ENCODE measurements at regions not wholly inside any gene's neighbourhood (a gene's known extent, or its start where the extent isn't known, plus 50 kb on each side); places are given as distances from the start of the nearest gene placed in this dataset.

- ChIA-PET POLR2A (no interaction called here), CTCF (ENCODE audit: low intra/inter-chr PET ratio, low total read pairs) (no interaction called here)
- in situ Hi-C loops (cut with HindIII; ENCODE audit: extremely low pct_ligation_motif_present, low pct_unique_long_range_greater_than_20kb): no loop called here
- Histone ChIP-seq H3K27ac (ENCODE audit: extremely low read length, insufficient read depth, low read length) (no peak overlapping the region), H3K9ac (ENCODE audit: insufficient read depth, low read depth, low read length) (no peak overlapping the region), H3K4me1 (ENCODE audit: insufficient read depth, low read length) (no peaks in the 10 kb centered on the region), H3K4me2 (ENCODE audit: low read depth, low read length) (no peak overlapping the region), H3K36me3 (replicated peaks in 1 of 2; ENCODE audit: control insufficient read depth in 1 of 2, insufficient read depth in 2 of 2, low read length in 2 of 2) (no peaks in the 10 kb centered on the region), H4K20me1 (ENCODE audit: insufficient read depth, low read length) (no peaks in the 10 kb centered on the region), H2AFZ (ENCODE audit: low read length) (no peak overlapping the region), H3K9me3 (ENCODE audit: low read length) (no peaks in the 10 kb centered on the region), H3K79me2 (ENCODE audit: insufficient read depth, low read length) (no peaks in the 10 kb centered on the region), H3K4me3 (replicated peaks in 1 of 3; ENCODE audit: insufficient read depth in 1 of 3, low read depth in 2 of 3, low read length in 3 of 3) (no peak overlapping the region), H3K27me3 (ENCODE audit: control insufficient read depth in 1 of 2, insufficient read depth in 2 of 2, low read length in 2 of 2) (no peaks in the 10 kb centered on the region)
- WGBS (ENCODE audit: low lambda C conversion rate): 28% methylated on average over 3 of the region's 3 CpGs
- intact Hi-C loops (cut with micrococcal nuclease; ENCODE audit: unreplicated experiment): no loop called here
- DNase-seq (ENCODE audit: low spot score): no peak
- FAIRE-seq: no peak
- BruUV-seq (replicated peaks): no TSS peak
- ATAC-seq: no peak
- TF ChIP-seq E2F5 (CRISPR knock-in tag; conservative IDR thresholded peaks at IDR 0.05) (no peak), ZNF121 (CRISPR knock-in tag; IDR thresholded peaks at IDR 0.05) (no peak), GATA4 (IDR thresholded peaks at IDR 0.05; ENCODE audit: borderline replicate concordance, low read depth) (no peak), GPN1 (CRISPR knock-in tag; IDR thresholded peaks at IDR 0.05; ENCODE audit: borderline replicate concordance) (no peak), MEIS1 (CRISPR knock-in tag; IDR thresholded peaks at IDR 0.05; ENCODE audit: borderline replicate concordance) (no peak), GFI1 (CRISPR knock-in tag; IDR thresholded peaks at IDR 0.05; ENCODE audit: borderline replicate concordance) (no peak), ISX (CRISPR knock-in tag; conservative IDR thresholded peaks at IDR 0.05) (no peak), ATF2 (CRISPR knock-in tag; IDR thresholded peaks at IDR 0.05) (no peak), TP53 (CRISPR knock-in tag; conservative IDR thresholded peaks at IDR 0.05) (no peak), ZNF253 (CRISPR knock-in tag; IDR thresholded peaks at IDR 0.05; ENCODE audit: borderline replicate concordance) (no peak), RFX1 (IDR thresholded peaks at IDR 0.05) (no peak), HNF4G (IDR thresholded peaks at IDR 0.05; ENCODE audit: borderline replicate concordance, low read depth, low read length) (no peak), HNF4G (CRISPR knock-in tag; IDR thresholded peaks at IDR 0.05; ENCODE audit: borderline replicate concordance, low read depth) (no peak), PBX3 (CRISPR knock-in tag; IDR thresholded peaks at IDR 0.05; ENCODE audit: borderline replicate concordance) (no peak), HOXA7 (CRISPR knock-in tag; IDR thresholded peaks at IDR 0.05) (no peak), KLF15 (CRISPR knock-in tag; IDR thresholded peaks at IDR 0.05; ENCODE audit: borderline replicate concordance) (no peak), ZNF205 (CRISPR knock-in tag; IDR thresholded peaks at IDR 0.05) (no peak), ZNF616 (CRISPR knock-in tag; IDR thresholded peaks at IDR 0.05; ENCODE audit: low read depth) (no peak), ZFYVE20 (CRISPR knock-in tag; IDR thresholded peaks at IDR 0.05; ENCODE audit: borderline replicate concordance, low read depth) (no peak)
- TF ChIP-seq, protein P1, sequence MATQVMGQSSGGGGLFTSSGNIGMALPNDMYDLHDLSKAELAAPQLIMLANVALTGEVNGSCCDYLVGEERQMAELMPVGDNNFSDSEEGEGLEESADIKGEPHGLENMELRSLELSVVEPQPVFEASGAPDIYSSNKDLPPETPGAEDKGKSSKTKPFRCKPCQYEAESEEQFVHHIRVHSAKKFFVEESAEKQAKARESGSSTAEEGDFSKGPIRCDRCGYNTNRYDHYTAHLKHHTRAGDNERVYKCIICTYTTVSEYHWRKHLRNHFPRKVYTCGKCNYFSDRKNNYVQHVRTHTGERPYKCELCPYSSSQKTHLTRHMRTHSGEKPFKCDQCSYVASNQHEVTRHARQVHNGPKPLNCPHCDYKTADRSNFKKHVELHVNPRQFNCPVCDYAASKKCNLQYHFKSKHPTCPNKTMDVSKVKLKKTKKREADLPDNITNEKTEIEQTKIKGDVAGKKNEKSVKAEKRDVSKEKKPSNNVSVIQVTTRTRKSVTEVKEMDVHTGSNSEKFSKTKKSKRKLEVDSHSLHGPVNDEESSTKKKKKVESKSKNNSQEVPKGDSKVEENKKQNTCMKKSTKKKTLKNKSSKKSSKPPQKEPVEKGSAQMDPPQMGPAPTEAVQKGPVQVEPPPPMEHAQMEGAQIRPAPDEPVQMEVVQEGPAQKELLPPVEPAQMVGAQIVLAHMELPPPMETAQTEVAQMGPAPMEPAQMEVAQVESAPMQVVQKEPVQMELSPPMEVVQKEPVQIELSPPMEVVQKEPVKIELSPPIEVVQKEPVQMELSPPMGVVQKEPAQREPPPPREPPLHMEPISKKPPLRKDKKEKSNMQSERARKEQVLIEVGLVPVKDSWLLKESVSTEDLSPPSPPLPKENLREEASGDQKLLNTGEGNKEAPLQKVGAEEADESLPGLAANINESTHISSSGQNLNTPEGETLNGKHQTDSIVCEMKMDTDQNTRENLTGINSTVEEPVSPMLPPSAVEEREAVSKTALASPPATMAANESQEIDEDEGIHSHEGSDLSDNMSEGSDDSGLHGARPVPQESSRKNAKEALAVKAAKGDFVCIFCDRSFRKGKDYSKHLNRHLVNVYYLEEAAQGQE (IDR thresholded peaks at IDR 0.05; ENCODE audit: borderline replicate concordance in 1 of 2, low read depth in 1 of 2, low read length in 2 of 2): no peak
Measured at GRCh38 chr18:65035701-65036100, 715.1 kb upstream of the CDH7 start.
